GM23248 (cell line): ENCODE measurements at regions not wholly inside any gene's neighbourhood (a gene's known extent, or its start where the extent isn't known, plus 50 kb on each side); places are given as distances from the start of the nearest gene placed in this dataset.

Experiments
- EZH2 ChIP-seq: fragments of 200-600 bp; sonication (generic); IDR thresholded peaks from 2 replicates; pipeline ENCODE4 v1.6.1; 2018; ENCODE audit warnings: antibody characterized with exemption, mild to moderate bottlenecking; ENCODE audit not compliant: insufficient read depth, poor library complexity, severe bottlenecking
- EZH2phosphoT487 ChIP-seq: fragments of 200-600 bp; sonication (generic); IDR thresholded peaks from 2 replicates; pipeline ENCODE4 v1.6.1; 2018; ENCODE audit warnings: antibody characterized with exemption, moderate library complexity, mild to moderate bottlenecking, low read depth; ENCODE audit not compliant: insufficient read depth

DNA sequence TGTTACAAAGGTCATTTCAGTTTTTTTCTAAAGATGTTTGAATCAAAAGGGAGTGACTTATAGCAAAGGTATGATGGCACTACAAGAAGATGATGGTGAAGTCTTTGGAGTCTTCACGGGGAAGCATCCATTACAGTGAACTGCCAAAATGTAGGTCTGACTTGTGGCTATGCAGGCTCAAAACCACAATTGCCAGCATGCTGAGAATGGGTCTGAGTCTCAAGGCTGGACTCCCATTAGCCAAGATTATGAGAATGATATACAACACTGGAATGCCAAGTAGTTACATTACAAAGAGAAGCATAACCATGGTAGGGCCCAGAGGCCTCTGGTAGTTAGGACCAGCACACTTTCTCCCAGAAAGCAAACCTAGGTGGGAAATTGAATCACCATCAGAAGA is 194.2 kb downstream of the MTHFS start:
- TF ChIP-seq EZH2phosphoT487: no peak
- TF ChIP-seq EZH2: no peak
